ENCODE measurements at regions not wholly inside any gene's neighbourhood (a gene's known extent, or its start where the extent isn't known, plus 50 kb on each side); places are given as distances from the start of the nearest gene placed in this dataset.
"Not testable (repeated sequence)": the region's sequence is repeated elsewhere in the genome, so short reads cannot be mapped to it uniquely, and the experiment has no call there.

DNA sequence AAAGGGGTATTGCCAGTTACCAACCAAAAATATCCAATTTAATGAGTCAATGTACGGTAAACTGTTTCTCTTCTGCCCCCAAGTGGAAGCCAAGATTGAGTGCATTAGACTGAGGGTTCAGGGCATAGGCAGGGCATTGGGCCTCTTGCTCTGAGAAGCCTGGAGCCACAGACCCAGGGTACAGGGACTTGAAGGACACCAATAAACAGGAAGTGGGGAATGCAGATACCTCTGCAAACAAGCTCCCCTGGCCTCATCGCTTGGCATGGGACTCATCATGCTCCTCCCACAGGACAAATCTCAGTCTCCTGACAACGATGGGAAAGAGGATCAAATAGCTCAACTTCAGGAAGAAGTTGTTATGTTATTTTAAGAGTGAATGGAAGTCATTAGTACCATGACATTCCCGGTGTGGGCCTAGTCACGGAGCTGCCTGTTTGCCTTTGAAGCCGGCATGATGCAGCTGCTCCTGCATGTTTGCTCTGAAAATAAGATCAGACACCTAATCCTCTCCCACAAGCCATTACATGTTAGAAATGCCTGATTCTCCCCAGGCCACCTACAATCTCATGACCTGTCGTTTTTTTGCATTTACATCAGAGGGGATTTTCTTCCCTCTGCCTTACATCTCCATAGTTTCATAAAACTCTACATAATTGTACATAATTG is 224.2 kb downstream of the RCHY1 start:
- H3K36me3 ChIP-seq (ENCODE audit: control insufficient read depth, insufficient read depth, low read length), result no peaks in the 10 kb centered on the region
- 59 to 60% methylated on average over 7 of the region's 7 CpGs for WGBS, 2 experiments

DNA sequence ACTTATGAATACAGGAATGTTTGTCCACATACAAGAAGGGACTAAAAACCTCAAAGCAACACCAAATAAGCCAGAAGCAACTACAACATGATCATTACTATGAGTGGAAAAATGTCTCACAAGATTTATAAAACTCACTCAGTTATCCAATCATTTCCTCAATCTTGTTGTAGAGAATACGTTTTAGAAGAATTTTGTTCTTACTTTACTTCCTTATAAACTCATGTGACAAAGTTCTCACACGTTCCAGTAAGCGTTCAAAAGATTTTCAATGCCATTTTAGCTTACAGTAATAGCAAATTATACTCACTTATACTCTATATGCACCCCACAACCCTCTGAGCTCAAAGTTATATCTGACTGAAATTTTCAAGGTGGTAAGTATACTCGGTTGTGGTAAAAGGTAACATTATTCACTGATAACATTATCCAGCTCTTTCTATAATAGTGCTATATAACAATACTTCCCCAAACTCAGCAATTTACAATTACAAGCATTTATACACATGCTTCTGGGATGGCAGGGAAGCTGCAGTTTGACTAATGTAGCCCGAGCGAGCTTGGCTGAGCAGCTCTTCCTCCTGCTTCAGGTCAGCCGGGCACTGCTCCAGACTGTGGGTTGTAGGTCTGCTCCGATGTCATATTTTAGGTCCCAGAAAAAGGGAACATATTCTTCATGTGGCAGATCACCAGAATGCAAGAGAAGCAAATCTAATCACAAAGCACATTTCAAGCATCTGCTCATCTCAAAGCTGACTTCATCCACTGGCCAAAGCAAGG is 226.3 kb downstream of the RCHY1 start:
- WGBS, 2 experiments, result 91 to 92% methylated on average over 7 of the region's 8 CpGs
- Histone ChIP-seq H3K27ac (ENCODE audit: insufficient read depth, low read depth, low read length, poor library complexity, severe bottlenecking) (no peak overlapping the region), H3K4me3 (ENCODE audit: insufficient read depth, low read depth, low read length) (no peak overlapping the region), H3K9me3 (ENCODE audit: control insufficient read depth, low read length) (no peaks in the 10 kb centered on the region), H3K36me3 (ENCODE audit: control insufficient read depth, insufficient read depth, low read length) (no peaks in the 10 kb centered on the region), H3K27me3 (ENCODE audit: control insufficient read depth, insufficient read depth, low read length, poor library complexity, severe bottlenecking) (no peaks in the 10 kb centered on the region), H3K4me1 (ENCODE audit: control insufficient read depth, insufficient read depth, low read length) (no peaks in the 10 kb centered on the region)

More for the DNA sequence above, 224.2 kb downstream of the RCHY1 start:
- Histone ChIP-seq H3K4me1 (ENCODE audit: control insufficient read depth, insufficient read depth, low read length) (no peaks in the 10 kb centered on the region), H3K4me3 (ENCODE audit: insufficient read depth, low read depth, low read length) (no peak overlapping the region), H3K9me3 (ENCODE audit: control insufficient read depth, low read length) (no peaks in the 10 kb centered on the region), H3K27me3 (ENCODE audit: control insufficient read depth, insufficient read depth, low read length, poor library complexity, severe bottlenecking) (no peaks in the 10 kb centered on the region), H3K27ac (ENCODE audit: insufficient read depth, low read depth, low read length, poor library complexity, severe bottlenecking) (no peak overlapping the region)

DNA sequence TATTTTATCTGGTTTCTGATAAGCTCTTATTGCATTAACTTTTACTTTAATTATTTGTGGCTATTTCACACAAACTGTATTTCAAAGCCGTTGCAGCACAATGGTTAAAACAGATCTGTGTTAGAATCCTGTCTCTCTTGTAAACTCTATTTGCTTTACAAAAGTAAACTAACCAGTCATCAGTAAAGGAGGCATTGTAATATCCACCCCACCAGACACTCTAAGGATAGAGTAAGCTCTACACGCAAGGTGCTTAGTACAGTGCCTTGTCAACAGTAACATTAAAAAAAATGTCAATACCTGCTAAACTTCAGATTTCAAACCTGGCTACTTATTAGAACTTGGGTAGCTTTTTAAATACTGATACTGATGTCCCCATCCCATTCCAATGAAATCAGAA is 228.4 kb downstream of the RCHY1 start:
- Histone ChIP-seq H3K27me3 (ENCODE audit: control insufficient read depth, insufficient read depth, low read length, poor library complexity, severe bottlenecking) (no peaks in the 10 kb centered on the region), H3K36me3 (ENCODE audit: control insufficient read depth, insufficient read depth, low read length) (no peaks in the 10 kb centered on the region), H3K9me3 (ENCODE audit: control insufficient read depth, low read length) (no peaks in the 10 kb centered on the region), H3K4me1 (ENCODE audit: control insufficient read depth, insufficient read depth, low read length) (no peaks in the 10 kb centered on the region), H3K27ac (ENCODE audit: insufficient read depth, low read depth, low read length, poor library complexity, severe bottlenecking) (no peak overlapping the region), H3K4me3 (ENCODE audit: insufficient read depth, low read depth, low read length) (no peak overlapping the region)
- 97 to 98% methylated on average over 2 of the region's 2 CpGs for WGBS, 2 experiments

DNA sequence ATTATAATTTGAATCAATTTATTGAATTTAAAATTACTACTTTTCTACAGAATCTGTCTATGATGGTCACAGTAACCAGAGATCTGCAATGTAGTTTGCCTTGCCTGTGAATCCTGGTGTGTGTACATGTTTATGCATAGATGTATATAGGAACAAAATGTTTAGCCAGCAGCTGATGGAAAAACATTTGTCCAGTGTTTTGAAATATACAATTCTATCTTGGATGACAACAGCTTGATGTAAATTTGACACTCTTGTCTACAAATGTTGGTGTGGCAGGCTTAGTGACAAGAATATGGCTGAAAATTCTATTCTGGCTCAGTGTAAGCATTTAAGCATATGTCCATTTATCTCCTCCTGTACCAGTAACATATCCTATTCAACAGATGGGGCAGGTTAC is 229.4 kb downstream of the RCHY1 start:
- Histone ChIP-seq H3K27me3 (ENCODE audit: control insufficient read depth, insufficient read depth, low read length, poor library complexity, severe bottlenecking) (no peaks in the 10 kb centered on the region), H3K4me1 (ENCODE audit: control insufficient read depth, insufficient read depth, low read length) (no peaks in the 10 kb centered on the region), H3K36me3 (ENCODE audit: control insufficient read depth, insufficient read depth, low read length) (no peaks in the 10 kb centered on the region), H3K27ac (ENCODE audit: insufficient read depth, low read depth, low read length, poor library complexity, severe bottlenecking) (no peak overlapping the region), H3K9me3 (ENCODE audit: control insufficient read depth, low read length) (peaks cover 2% of the 10 kb centered on the region), H3K4me3 (ENCODE audit: insufficient read depth, low read depth, low read length) (no peak overlapping the region)

DNA sequence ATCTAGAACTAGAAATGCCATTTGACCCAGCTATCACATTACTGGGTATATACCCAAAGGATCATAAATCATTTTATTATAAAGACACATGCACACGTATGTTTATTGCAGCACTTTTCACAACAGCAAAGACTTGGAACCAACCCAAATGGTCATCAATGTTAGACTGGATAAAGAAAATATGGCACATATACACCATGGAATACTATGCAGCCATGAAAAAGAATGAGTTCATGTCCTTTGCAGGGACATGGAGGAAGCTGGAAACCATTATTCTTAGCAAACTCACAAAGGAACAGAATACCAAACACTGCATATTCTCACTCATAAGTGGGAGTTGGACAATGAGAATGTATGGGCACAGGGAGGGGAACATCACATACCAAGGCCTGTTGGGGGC is 233.7 kb downstream of the RCHY1 start:
- H3K27ac ChIP-seq (ENCODE audit: insufficient read depth, low read depth, low read length, poor library complexity, severe bottlenecking); H3K27me3 ChIP-seq (ENCODE audit: control insufficient read depth, insufficient read depth, low read length, poor library complexity, severe bottlenecking); H3K4me1 ChIP-seq (ENCODE audit: control insufficient read depth, insufficient read depth, low read length); H3K9me3 ChIP-seq (ENCODE audit: control insufficient read depth, low read length); H3K4me3 ChIP-seq (ENCODE audit: insufficient read depth, low read depth, low read length); H3K36me3 ChIP-seq (ENCODE audit: control insufficient read depth, insufficient read depth, low read length): not testable (repeated sequence)
- 87 to 88% methylated on average over 1 of the region's 1 CpG for WGBS, 2 experiments

DNA sequence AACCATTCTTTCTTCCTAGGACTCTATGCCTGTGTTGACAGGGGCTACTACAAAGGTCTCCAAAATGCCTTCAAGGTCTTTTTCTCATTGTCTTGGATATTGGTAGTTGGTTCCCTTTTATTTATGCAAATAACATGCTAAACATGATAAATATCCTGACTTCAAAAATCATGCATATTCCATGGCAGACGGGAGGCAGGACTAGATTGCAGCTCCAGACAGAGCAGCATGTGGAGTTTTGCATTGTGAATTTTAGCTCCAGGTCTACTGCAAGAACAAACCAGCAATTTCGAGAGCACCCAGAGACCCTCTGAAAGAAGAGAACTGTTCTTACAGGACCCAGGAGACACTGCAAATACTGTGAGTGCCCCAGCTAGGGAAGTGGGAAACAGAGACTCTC is 254.9 kb downstream of the RCHY1 start:
- WGBS, 2 experiments, result 88 to 91% methylated on average over 2 of the region's 2 CpGs
- Histone ChIP-seq H3K9me3 (ENCODE audit: control insufficient read depth, low read length) (no peaks in the 10 kb centered on the region), H3K36me3 (ENCODE audit: control insufficient read depth, insufficient read depth, low read length) (no peaks in the 10 kb centered on the region)

DNA sequence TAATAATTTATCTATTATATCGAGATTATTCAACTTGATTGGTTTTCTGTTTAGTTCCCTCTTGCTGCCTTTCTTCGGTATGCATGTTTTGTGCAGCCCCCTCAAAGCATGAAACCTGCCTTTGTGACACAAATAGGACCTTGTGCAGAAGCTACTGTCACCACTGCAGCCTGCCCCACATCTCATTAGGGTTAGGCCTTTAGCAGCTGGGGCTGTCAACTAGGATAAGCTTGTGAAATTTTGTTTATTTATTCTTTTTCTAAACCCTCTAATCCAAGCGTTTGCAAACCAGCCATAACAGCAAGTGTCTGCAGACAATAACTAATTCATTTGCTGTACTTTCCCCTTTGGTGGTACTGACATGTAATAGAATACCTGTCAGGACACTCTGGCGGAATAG is 258.9 kb downstream of the RCHY1 start:
- Histone ChIP-seq H3K27me3 (ENCODE audit: control insufficient read depth, insufficient read depth, low read length, poor library complexity, severe bottlenecking) (no peaks in the 10 kb centered on the region), H3K9me3 (ENCODE audit: control insufficient read depth, low read length) (no peaks in the 10 kb centered on the region), H3K4me1 (ENCODE audit: control insufficient read depth, insufficient read depth, low read length) (no peaks in the 10 kb centered on the region), H3K27ac (ENCODE audit: insufficient read depth, low read depth, low read length, poor library complexity, severe bottlenecking) (no peak overlapping the region), H3K4me3 (ENCODE audit: insufficient read depth, low read depth, low read length) (no peak overlapping the region), H3K36me3 (ENCODE audit: control insufficient read depth, insufficient read depth, low read length) (no peaks in the 10 kb centered on the region)
- 93 to 96% methylated on average over 2 to 4 of the region's 4 CpGs for WGBS, 2 experiments

More for the DNA sequence above, 254.9 kb downstream of the RCHY1 start:
- H3K27me3 ChIP-seq (ENCODE audit: control insufficient read depth, insufficient read depth, low read length, poor library complexity, severe bottlenecking), result no peaks in the 10 kb centered on the region
- no peak overlapping the region for H3K27ac ChIP-seq (ENCODE audit: insufficient read depth, low read depth, low read length, poor library complexity, severe bottlenecking)
- no peak overlapping the region for H3K4me3 ChIP-seq (ENCODE audit: insufficient read depth, low read depth, low read length)
- no peaks in the 10 kb centered on the region for H3K4me1 ChIP-seq (ENCODE audit: control insufficient read depth, insufficient read depth, low read length)

DNA sequence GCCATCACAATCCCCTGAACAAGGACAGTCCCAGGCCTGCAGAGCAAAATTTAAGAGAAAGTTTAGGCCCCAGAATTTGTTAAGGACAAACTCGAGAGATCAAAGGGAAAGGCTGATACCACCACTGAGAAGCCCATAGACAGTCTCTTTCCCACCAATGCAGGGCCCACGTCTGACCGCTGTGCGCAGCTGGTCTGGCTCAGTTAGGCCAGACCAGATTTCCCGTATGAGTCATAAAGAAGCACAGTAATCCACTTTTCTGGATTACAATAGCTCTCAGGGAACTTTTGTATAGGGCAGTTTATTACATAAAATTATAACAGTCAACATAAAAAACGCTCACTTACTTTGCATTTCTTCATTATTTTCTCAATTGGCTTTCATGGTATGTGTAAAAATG is 259.5 kb downstream of the RCHY1 start:
- 89 to 93% methylated on average over 5 of the region's 6 CpGs for WGBS, 2 experiments
- Histone ChIP-seq H3K4me3 (ENCODE audit: insufficient read depth, low read depth, low read length) (no peak overlapping the region), H3K36me3 (ENCODE audit: control insufficient read depth, insufficient read depth, low read length) (no peaks in the 10 kb centered on the region), H3K4me1 (ENCODE audit: control insufficient read depth, insufficient read depth, low read length) (no peaks in the 10 kb centered on the region), H3K27me3 (ENCODE audit: control insufficient read depth, insufficient read depth, low read length, poor library complexity, severe bottlenecking) (no peaks in the 10 kb centered on the region), H3K27ac (ENCODE audit: insufficient read depth, low read depth, low read length, poor library complexity, severe bottlenecking) (no peak overlapping the region), H3K9me3 (ENCODE audit: control insufficient read depth, low read length) (no peaks in the 10 kb centered on the region)

DNA sequence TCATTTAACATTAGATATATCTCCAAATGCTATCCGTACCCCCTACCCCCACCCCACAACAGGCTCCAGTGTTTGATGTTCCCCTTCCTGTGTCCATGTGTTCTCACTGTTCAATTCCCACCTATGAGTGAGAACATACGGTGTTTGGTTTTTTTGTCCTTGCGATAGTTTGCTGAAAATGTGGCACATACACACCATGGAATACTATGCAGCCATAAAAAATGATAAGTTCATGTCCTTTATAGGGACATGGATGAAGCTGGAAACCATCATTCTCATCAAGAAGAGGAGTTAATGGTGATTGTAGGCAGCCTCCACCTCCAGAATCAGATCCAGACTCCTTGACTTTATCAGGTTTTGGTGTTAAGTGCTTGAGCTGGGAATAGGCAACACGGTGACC is 261.1 kb downstream of the RCHY1 start:
- H3K4me3 ChIP-seq (ENCODE audit: insufficient read depth, low read depth, low read length); H3K27ac ChIP-seq (ENCODE audit: insufficient read depth, low read depth, low read length, poor library complexity, severe bottlenecking); H3K4me1 ChIP-seq (ENCODE audit: control insufficient read depth, insufficient read depth, low read length); H3K27me3 ChIP-seq (ENCODE audit: control insufficient read depth, insufficient read depth, low read length, poor library complexity, severe bottlenecking); H3K36me3 ChIP-seq (ENCODE audit: control insufficient read depth, insufficient read depth, low read length); H3K9me3 ChIP-seq (ENCODE audit: control insufficient read depth, low read length): not testable (repeated sequence)
- WGBS, 2 experiments, result 95 to 96% methylated on average over 3 of the region's 4 CpGs

DNA sequence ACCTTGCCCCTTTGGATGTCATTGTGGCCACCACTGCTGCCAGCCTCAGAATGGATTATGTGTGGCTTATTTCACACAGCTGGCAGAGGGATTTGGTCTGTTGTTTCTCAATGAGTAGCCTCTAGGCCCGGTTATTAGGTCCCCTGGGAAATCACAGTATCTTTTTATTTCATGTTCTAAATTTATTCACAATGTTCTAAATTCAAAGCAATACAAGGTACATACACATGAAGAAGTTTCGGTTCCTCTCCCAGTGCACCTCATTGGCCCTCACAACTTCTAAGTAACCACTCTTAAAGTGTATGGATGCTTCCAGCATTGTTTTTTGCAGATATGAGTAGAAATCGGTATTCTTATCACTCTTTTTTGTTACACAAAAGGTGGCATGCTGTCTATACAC is 262.7 kb downstream of the RCHY1 start:
- H3K36me3 ChIP-seq (ENCODE audit: control insufficient read depth, insufficient read depth, low read length), result no peaks in the 10 kb centered on the region

More for the DNA sequence above, 262.7 kb downstream of the RCHY1 start:
- 80 to 97% methylated on average over 3 of the region's 3 CpGs for WGBS, 2 experiments
- no peak overlapping the region for H3K27ac ChIP-seq (ENCODE audit: insufficient read depth, low read depth, low read length, poor library complexity, severe bottlenecking)
- no peaks in the 10 kb centered on the region for H3K9me3 ChIP-seq (ENCODE audit: control insufficient read depth, low read length)
- H3K4me3 ChIP-seq (ENCODE audit: insufficient read depth, low read depth, low read length), result no peak overlapping the region
- no peaks in the 10 kb centered on the region for H3K27me3 ChIP-seq (ENCODE audit: control insufficient read depth, insufficient read depth, low read length, poor library complexity, severe bottlenecking)
- H3K4me1 ChIP-seq (ENCODE audit: control insufficient read depth, insufficient read depth, low read length), result no peaks in the 10 kb centered on the region

Measured in ectodermal cell (in vitro differentiated cells).